ENCODE measurements at regions not wholly inside any gene's neighbourhood (a gene's known extent, or its start where the extent isn't known, plus 50 kb on each side); places are given as distances from the start of the nearest gene placed in this dataset.

DNA sequence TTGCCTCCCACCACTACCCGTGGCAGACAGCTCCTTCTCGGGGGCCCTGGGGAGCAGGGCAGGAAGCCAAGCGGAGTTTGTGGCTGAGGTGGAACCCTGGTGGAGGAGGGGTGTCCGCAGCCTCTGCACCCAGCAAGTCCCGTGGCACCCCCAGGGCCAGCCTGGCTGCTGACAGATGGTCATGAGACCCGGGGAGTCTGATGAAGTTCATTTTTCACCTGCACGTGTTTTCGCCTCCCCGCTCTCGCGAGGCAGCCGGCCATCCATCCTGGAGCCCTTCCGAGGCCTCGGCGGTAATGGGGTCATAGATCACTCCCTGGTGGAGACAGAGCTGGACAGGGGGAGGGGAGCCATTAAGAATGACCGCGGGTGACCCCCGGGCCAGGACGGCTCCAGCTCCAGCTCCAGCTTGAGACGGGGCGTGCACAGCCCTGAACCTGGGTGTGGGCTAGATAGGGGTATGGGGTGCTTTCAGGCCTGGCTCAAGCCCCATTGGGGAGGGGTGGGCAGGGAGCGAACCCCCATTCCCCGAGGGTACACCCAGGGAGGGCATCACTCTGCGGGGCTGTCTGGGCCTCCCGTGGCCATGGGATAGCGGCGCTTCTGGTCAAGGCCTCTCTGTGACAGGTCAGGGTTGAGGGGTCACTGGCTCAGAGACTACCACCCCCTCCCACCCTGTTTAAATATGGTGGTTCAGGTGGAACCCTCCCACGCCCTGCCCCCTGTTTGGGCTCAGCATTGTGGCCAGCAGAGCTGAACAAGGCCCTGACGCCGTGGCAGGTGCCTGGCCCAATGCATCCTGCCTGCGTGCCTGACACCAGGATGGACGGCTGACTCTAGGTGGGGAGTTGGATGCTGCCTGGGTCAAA is 227.4 kb upstream of the GSE1 start (continued):
- TF ChIP-seq ZNF883 (CRISPR knock-in tag; IDR thresholded peaks at IDR 0.05; ENCODE audit: not compliant biosample characterization) (no peak), FOXJ3 (CRISPR knock-in tag; IDR thresholded peaks at IDR 0.05; ENCODE audit: borderline replicate concordance) (no peak), ZGPAT (CRISPR knock-in tag; IDR thresholded peaks at IDR 0.05) (no peak), TSC22D2 (CRISPR knock-in tag; IDR thresholded peaks at IDR 0.05; ENCODE audit: borderline replicate concordance) (no peak), HOXA5 (CRISPR knock-in tag; IDR thresholded peaks at IDR 0.05) (no peak), KAT8 (CRISPR knock-in tag; IDR thresholded peaks at IDR 0.05) (0 out of 2 replicates have a peak, but pooled peaks have one; percentile 18), SOX13 (IDR thresholded peaks at IDR 0.05) (no peak), SOX13 (CRISPR knock-in tag; conservative IDR thresholded peaks at IDR 0.05 in 1 of 2, IDR thresholded peaks at IDR 0.05 in 1 of 2) (no peak), MBNL3 (CRISPR knock-in tag; conservative IDR thresholded peaks at IDR 0.05) (no peak), DMAP1 (CRISPR knock-in tag; IDR thresholded peaks at IDR 0.05) (0 out of 2 replicates have a peak, but pooled peaks have one; percentile 37)
- TF ChIP-seq, protein P1, sequence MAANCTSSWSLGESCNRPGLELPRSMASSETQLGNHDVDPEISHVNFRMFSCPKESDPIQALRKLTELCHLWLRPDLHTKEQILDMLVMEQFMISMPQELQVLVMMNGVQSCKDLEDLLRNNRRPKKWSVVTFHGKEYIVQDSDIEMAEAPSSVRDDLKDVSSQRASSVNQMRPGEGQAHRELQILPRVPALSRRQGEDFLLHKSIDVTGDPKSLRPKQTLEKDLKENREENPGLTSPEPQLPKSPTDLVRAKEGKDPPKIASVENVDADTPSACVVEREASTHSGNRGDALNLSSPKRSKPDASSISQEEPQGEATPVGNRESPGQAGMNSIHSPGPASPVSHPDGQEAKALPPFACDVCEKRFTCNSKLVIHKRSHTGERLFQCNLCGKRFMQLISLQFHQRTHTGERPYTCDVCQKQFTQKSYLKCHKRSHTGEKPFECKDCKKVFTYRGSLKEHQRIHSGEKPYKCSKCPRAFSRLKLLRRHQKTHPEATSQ (CRISPR knock-in tag; IDR thresholded peaks at IDR 0.05; ENCODE audit: borderline replicate concordance), result no peak
- TF ChIP-seq, protein P2, sequence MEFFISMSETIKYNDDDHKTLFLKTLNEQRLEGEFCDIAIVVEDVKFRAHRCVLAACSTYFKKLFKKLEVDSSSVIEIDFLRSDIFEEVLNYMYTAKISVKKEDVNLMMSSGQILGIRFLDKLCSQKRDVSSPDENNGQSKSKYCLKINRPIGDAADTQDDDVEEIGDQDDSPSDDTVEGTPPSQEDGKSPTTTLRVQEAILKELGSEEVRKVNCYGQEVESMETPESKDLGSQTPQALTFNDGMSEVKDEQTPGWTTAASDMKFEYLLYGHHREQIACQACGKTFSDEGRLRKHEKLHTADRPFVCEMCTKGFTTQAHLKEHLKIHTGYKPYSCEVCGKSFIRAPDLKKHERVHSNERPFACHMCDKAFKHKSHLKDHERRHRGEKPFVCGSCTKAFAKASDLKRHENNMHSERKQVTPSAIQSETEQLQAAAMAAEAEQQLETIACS (CRISPR knock-in tag; IDR thresholded peaks at IDR 0.05), result no peak
- TF ChIP-seq, protein P3, sequence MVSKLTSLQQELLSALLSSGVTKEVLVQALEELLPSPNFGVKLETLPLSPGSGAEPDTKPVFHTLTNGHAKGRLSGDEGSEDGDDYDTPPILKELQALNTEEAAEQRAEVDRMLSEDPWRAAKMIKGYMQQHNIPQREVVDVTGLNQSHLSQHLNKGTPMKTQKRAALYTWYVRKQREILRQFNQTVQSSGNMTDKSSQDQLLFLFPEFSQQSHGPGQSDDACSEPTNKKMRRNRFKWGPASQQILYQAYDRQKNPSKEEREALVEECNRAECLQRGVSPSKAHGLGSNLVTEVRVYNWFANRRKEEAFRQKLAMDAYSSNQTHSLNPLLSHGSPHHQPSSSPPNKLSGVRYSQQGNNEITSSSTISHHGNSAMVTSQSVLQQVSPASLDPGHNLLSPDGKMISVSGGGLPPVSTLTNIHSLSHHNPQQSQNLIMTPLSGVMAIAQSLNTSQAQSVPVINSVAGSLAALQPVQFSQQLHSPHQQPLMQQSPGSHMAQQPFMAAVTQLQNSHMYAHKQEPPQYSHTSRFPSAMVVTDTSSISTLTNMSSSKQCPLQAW (CRISPR knock-in tag; IDR thresholded peaks at IDR 0.05), result 0 out of 2 replicates have a peak, but pooled peaks have one; percentile 46
- TF ChIP-seq, protein P4, sequence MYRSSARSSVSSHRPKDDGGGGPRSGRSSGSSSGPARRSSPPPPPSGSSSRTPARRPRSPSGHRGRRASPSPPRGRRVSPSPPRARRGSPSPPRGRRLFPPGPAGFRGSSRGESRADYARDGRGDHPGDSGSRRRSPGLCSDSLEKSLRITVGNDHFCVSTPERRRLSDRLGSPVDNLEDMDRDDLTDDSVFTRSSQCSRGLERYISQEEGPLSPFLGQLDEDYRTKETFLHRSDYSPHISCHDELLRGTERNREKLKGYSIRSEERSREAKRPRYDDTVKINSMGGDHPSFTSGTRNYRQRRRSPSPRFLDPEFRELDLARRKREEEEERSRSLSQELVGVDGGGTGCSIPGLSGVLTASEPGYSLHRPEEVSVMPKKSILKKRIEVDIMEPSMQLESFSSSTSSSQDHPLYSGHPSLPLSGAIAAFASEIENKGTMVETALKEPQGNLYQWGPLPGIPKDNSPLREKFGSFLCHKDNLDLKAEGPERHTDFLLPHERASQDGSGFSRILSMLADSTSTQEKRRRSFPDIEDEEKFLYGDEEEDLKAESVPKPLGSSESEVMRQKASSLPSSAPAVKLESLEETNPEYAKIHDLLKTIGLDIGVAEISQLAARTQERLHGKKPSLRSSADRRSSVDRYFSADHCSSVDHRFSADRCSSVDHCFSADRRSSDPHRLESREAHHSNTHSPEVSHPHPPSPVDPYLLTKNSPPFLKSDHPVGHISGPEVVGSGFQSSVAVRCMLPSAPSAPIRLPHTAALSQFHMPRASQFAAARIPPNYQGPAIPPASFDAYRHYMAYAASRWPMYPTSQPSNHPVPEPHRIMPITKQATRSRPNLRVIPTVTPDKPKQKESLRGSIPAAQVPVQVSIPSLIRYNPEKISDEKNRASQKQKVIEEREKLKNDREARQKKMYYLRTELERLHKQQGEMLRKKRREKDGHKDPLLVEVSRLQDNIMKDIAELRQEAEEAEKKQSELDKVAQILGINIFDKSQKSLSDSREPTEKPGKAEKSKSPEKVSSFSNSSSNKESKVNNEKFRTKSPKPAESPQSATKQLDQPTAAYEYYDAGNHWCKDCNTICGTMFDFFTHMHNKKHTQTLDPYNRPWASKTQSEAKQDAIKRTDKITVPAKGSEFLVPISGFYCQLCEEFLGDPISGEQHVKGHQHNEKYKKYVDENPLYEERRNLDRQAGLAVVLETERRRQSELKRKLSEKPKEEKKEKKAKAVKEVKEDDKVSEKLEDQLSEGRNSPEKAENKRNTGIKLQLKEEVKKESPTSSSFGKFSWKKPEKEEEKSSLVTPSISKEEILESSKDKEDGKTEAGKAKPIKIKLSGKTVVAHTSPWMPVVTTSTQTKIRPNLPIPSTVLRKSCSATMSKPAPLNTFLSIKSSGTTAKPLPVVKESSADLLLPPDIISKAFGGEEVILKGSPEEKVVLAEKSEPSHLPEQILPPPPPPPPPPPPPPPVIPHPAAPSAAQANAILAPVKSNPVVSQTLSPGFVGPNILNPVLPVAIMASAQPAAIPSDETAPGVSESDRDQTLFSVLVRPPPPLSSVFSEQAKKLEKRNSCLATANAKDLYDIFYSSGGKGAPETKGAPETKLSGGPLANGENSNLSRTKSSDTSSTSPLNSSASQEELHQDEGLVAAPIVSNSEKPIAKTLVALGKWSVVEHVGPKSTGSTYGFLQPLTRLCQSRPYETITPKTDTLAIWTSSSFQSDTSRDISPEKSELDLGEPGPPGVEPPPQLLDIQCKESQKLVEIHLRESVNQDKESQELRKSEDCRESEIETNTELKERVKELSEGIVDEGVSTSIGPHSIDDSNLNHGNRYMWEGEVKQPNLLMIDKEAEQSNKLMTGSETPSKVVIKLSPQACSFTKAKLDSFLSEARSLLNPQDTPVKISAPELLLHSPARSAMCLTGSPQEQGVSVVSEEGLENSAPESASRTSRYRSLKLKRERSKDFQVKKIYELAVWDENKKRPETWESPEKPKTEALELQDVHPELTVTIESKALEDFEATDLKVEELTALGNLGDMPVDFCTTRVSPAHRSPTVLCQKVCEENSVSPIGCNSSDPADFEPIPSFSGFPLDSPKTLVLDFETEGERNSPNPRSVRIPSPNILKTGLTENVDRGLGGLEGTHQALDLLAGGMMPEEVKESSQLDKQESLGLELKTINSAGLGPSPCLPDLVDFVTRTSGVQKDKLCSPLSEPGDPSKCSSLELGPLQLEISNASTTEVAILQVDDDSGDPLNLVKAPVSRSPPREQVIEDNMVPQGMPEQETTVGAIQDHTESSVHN (CRISPR knock-in tag; IDR thresholded peaks at IDR 0.05), result no peak
